Body of pancreas (tissue), 4 donors: ENCODE measurements at regions not wholly inside any gene's neighbourhood (a gene's known extent, or its start where the extent isn't known, plus 50 kb on each side); places are given as distances from the start of the nearest gene placed in this dataset.

Experiments used
- ATAC-seq: fragments of 150-250 bp; one replicate; pipeline ENCODE4 v1.9.1; 2016
- DNase-seq, 4 donors: peaks; one replicate each; pipeline ENCODE4 v3.0.0-alpha.2; 2019
- H3K27ac ChIP-seq, 4 donors: fragments of 200-600 bp; sonication (generic); 1 replicate in 3 of 4; 2 replicates in 1 of 4; pipeline versions ENCODE4 v1.5.1 to v1.6.1; 2016 to 2019; ENCODE audit warnings: mild to moderate bottlenecking in 1 of 4, mixed read lengths in 1 of 4, moderate library complexity in 1 of 4
- H3K27me3 ChIP-seq, 2 donors: fragments of 200-600 bp; sonication (generic); one replicate each; pipeline ENCODE4 v1.6.0; 2016; ENCODE audit warnings: mild to moderate bottlenecking in 1 of 2
- H3K36me3 ChIP-seq, 2 donors: fragments of 200-600 bp; sonication (generic); replicated peaks in 1 of 2; 2 replicates each; pipeline ENCODE4 v1.5.1; 2016; ENCODE audit warnings: low read depth in 2 of 2; ENCODE audit not compliant: insufficient read depth in 1 of 2
- H3K4me1 ChIP-seq: fragments of 200-600 bp; sonication (generic); one replicate; pipeline ENCODE4 v1.6.0; 2016
- H3K4me3 ChIP-seq, 2 donors: fragments of 200-600 bp; sonication (generic); 1 replicate in 1 of 2; 2 replicates in 1 of 2; pipeline ENCODE4 v1.5.1; 2016 to 2019
- H3K9me3 ChIP-seq, 3 donors: fragments of 200-600 bp; sonication (generic); 1 replicate in 2 of 3; 2 replicates in 1 of 3; pipeline ENCODE4 v1.5.1; 2016
- CTCF ChIP-seq, 7 experiments: fragments of 450-650 bp in 4 of 7; fragments of 200-600 bp in 3 of 7; sonication (generic) in 3 of 7; IDR thresholded peaks; one replicate each; pipeline ENCODE4 v1.5.1; 2016 to 2019; ENCODE audit warnings: antibody characterized with exemption in 7 of 7
- POLR2A ChIP-seq, 3 donors: fragments of 450-650 bp; IDR thresholded peaks; one replicate each; pipeline ENCODE4 v1.6.1; 2016; ENCODE audit warnings: antibody characterized with exemption in 3 of 3, mild to moderate bottlenecking in 2 of 3
- WGBS, 2 donors: methylation state at CpG; one replicate each; pipeline ENCODE4 v1.1.5; 2017; 5-methylcytosine and 5-hydroxymethylcytosine counted together
- intact Hi-C: fragments of 100-400 bp; cut with DNase I; formaldehyde crosslinking; loops from one replicate; pipeline ENCODE4 v1.15.1; 2023

GRCh38 chr6:103042336-103042735, 1648.8 kb downstream of the GRIK2 start:
- Histone ChIP-seq H3K4me1 (no peaks in the 10 kb centered on the region), H3K4me3 (no peak overlapping the region), H3K9me3 (no peaks in the 10 kb centered on the region), H3K36me3 (no peaks in the 10 kb centered on the region), H3K27ac (no peak overlapping the region), H3K27me3 (no peaks in the 10 kb centered on the region)
- 55 to 57% methylated on average over 5 of the region's 5 CpGs for WGBS, 2 donors
- intact Hi-C loops, result no loop called here
- ATAC-seq, result no peak
- TF ChIP-seq POLR2A (IDR thresholded peaks at IDR 0.05) (no peak), CTCF (IDR thresholded peaks at IDR 0.05) (no peak)
- DNase-seq, result no peak

DNA sequence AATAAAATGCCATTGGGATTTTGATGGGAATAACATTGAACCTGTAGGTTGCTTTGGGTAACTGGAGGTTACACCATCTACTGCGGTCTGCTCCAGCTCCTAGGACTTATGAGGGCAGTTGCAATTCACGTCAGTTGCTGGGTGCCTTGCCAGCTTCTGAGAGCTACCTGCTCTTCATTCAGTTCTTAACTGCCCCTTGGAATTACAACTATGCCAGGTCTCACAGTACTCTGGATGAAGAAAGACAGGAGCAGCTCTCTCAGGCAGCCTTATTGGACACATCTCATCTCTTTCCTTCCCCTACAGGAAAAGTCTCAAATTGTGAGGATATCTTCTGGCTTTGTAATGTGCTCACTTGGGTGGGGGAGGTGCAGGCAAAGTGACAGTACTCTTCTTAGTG, 1643.3 kb downstream of the GRIK2 start:
- Histone ChIP-seq H3K4me3 (no peak overlapping the region), H3K9me3 (no peaks in the 10 kb centered on the region), H3K36me3 (no peaks in the 10 kb centered on the region), H3K27me3 (no peaks in the 10 kb centered on the region), H3K4me1 (no peaks in the 10 kb centered on the region), H3K27ac (no peak overlapping the region)
- no peak for ATAC-seq
- WGBS, 2 donors, result 50 to 79% methylated on average over 2 of the region's 2 CpGs
- intact Hi-C loops, result no loop called here
- TF ChIP-seq POLR2A (IDR thresholded peaks at IDR 0.05) (no peak), CTCF (IDR thresholded peaks at IDR 0.05) (no peak)
- DNase-seq, result no peak

- TF ChIP-seq POLR2A (IDR thresholded peaks at IDR 0.05) (no peak), CTCF (IDR thresholded peaks at IDR 0.05) (no peak)
- no peak overlapping the region for H3K27ac ChIP-seq
- WGBS, 2 donors, result 48 to 49% methylated on average over 7 of the region's 7 CpGs
- no peaks in the 10 kb centered on the region for H3K36me3 ChIP-seq
- intact Hi-C loops, result no loop called here
- H3K27me3 ChIP-seq, result no peaks in the 10 kb centered on the region
- H3K4me1 ChIP-seq, result no peaks in the 10 kb centered on the region
- no peak overlapping the region for H3K4me3 ChIP-seq
- no peaks in the 10 kb centered on the region for H3K9me3 ChIP-seq
- ATAC-seq, result no peak
- no peak for DNase-seq
These were observed 1633.9 kb downstream of the GRIK2 start for GRCh38 chr6:103027271-103027931.

DNA sequence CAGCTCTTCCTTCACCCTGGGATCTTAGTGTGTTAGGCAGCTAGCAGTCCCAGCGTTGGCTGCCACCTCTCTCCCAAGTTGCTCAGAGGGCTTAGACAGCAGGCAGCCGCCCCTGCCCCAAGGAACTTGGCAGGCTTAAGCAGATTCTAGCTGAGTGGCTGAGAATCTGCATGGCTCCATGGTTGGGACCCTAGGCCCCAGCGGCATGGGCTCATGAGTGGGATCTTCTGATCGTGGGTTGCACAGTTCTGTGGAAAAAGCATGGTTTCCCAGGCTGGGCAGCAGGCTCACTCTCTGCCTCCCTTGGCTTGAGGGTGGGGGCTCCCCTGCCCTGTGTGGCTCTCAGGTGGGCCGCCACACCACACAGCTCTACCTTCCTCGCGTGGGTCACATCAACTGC, 1624.9 kb downstream of the GRIK2 start:
- Histone ChIP-seq H3K27ac (no peak overlapping the region), H3K4me1 (no peaks in the 10 kb centered on the region), H3K27me3 (no peaks in the 10 kb centered on the region), H3K4me3 (no peak overlapping the region), H3K9me3 (no peaks in the 10 kb centered on the region), H3K36me3 (no peaks in the 10 kb centered on the region)
- TF ChIP-seq CTCF (IDR thresholded peaks at IDR 0.05), result no peak
- TF ChIP-seq POLR2A (IDR thresholded peaks at IDR 0.05), result no peak
- no peak for ATAC-seq
- WGBS, 2 donors, result 75 to 79% methylated on average over 6 to 7 of the region's 7 CpGs
- intact Hi-C loops, result no loop called here
- DNase-seq, result no peak

DNA sequence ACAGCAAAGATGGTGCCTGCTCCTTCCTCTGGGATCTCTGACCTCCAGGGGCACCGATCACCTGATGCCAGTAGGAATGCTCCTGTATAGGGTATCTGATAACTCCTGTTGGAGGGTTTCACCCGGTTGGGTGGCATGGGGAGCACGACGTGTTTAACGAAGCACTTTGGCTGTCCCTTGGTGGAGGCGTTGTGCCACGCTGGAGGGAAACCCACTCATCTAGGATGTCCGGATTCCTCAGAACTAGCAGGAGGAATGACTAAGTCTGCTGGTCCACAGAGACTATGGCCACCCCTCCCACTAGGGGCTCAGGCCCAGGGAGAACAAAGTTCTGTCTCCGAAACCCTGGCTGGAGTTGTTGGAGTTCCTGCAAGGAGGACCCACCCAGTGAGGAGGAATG, 1624.4 kb downstream of the GRIK2 start:
- Histone ChIP-seq H3K9me3 (no peaks in the 10 kb centered on the region), H3K27me3 (no peaks in the 10 kb centered on the region), H3K27ac (no peak overlapping the region), H3K36me3 (no peaks in the 10 kb centered on the region), H3K4me3 (no peak overlapping the region), H3K4me1 (no peaks in the 10 kb centered on the region)
- DNase-seq (no peak), ATAC-seq (no peak)
- intact Hi-C loops, result no loop called here
- no peak for TF ChIP-seq POLR2A (IDR thresholded peaks at IDR 0.05)
- TF ChIP-seq CTCF (IDR thresholded peaks at IDR 0.05), result no peak
- 88 to 89% methylated on average over 8 to 9 of the region's 9 CpGs for WGBS, 2 donors
